GM23338 (cell line): ENCODE measurements at regions not wholly inside any gene's neighbourhood (a gene's known extent, or its start where the extent isn't known, plus 50 kb on each side); places are given as distances from the start of the nearest gene placed in this dataset.

ENCODE experiments used
- CTCF ChIP-seq, 2 experiments: fragments of 200-600 bp in 1 of 2; sonication (generic) in 1 of 2; conservative IDR thresholded peaks; 2 replicates each; pipeline versions ENCODE4 v1.5.1 to v1.6.1; 2016 to 2017; ENCODE audit warnings: antibody characterized with exemption in 2 of 2, low read depth in 2 of 2, mild to moderate bottlenecking in 2 of 2, moderate library complexity in 1 of 2
- EZH2phosphoT487 ChIP-seq: fragments of 200-600 bp; sonication (generic); IDR thresholded peaks from one replicate; pipeline ENCODE4 v1.8.1; 2018; ENCODE audit warnings: antibody characterized with exemption; ENCODE audit not compliant: unreplicated experiment
- POLR2AphosphoS5 ChIP-seq: IDR thresholded peaks from 2 replicates; pipeline ENCODE4 v1.6.1; 2016; ENCODE audit warnings: antibody characterized with exemption, low read depth

GRCh38 chr2:19559596-19560240 lies 201.3 kb upstream of the OSR1 start:
- no peak for TF ChIP-seq CTCF (conservative IDR thresholded peaks at IDR 0.05; ENCODE audit: low read depth in 2 of 2)
- no peak for TF ChIP-seq EZH2phosphoT487
- TF ChIP-seq POLR2AphosphoS5 = no peak
